ENCODE measurements at regions not wholly inside any gene's neighbourhood (a gene's known extent, or its start where the extent isn't known, plus 50 kb on each side); places are given as distances from the start of the nearest gene placed in this dataset.

DNA sequence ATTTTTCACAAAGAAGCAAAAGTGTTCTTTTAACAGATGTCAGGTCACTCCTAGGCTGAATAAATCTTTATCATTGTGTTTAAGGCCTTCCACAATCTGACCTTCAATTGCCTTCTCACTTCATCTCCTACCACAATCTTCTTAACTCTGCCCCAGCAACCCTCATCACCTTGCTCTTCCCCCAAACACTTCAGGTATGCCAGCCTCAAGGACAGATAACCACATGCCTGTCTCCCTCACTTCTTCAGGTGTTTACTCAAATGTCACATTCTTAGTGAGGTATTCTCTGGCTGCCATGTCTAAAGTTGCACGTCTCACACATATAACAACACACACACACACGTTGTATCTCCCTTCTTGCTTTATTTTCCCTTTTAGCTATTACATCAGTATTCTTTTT lies 146.5 kb downstream of the ANKRD50 start:
- H3K36me3 ChIP-seq (ENCODE audit: control insufficient read depth, insufficient read depth, low read length), result no peaks in the 10 kb centered on the region
- H3K4me3 ChIP-seq (ENCODE audit: low read length), result no peak overlapping the region

DNA sequence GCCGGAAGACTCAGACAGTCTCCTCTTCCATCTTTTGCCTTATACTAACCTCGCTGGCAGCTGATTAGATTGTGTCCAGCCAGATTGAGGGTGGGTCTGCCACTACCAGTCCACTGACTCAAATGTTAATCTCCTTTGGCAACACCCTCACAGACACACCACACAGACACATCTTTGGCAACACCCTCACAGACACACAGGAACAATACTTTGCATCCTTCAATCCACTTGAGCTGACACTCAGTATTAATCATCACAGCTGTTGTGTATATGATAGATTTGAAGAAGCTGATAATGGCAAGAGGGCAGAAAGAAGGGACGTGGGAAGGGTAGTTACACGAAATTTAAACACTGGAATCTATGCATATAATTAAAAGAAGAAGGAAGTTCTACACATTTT lies 139.5 kb downstream of the ANKRD50 start:
- Histone ChIP-seq H3K9ac (ENCODE audit: low read length) (no peak overlapping the region), H3K27me3 (ENCODE audit: control insufficient read depth, insufficient read depth, low read length) (no peaks in the 10 kb centered on the region), H3K36me3 (ENCODE audit: control insufficient read depth, insufficient read depth, low read length) (no peaks in the 10 kb centered on the region), H3K4me1 (ENCODE audit: control insufficient read depth, insufficient read depth, low read length) (no peaks in the 10 kb centered on the region), H3K9me3 (ENCODE audit: control insufficient read depth, low read length) (no peaks in the 10 kb centered on the region), H3K4me3 (ENCODE audit: low read length) (no peak overlapping the region)

More for the DNA sequence above, 146.5 kb downstream of the ANKRD50 start:
- Histone ChIP-seq H3K4me1 (ENCODE audit: control insufficient read depth, insufficient read depth, low read length) (no peaks in the 10 kb centered on the region), H3K27me3 (ENCODE audit: control insufficient read depth, insufficient read depth, low read length) (no peaks in the 10 kb centered on the region), H3K9ac (ENCODE audit: low read length) (no peak overlapping the region), H3K9me3 (ENCODE audit: control insufficient read depth, low read length) (no peaks in the 10 kb centered on the region)

DNA sequence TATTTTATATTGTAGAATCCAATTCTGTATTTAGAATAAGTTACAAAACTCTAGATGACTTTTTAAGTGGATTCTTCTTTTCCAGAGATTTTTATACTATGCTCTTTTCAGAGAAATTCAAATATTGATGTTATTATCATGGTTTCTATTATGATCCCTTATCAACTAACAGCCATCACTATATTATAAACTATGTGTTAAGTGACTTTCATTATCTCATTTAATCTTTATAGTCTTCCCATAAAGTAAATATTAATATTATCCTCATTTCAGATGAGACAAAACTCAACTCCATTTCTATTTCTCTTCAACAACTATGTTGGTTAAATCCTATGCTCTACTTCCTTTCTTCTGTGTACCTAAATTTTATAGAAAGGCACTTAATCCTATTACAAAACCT lies 132.6 kb downstream of the ANKRD50 start:
- Histone ChIP-seq H3K4me1 (ENCODE audit: control insufficient read depth, insufficient read depth, low read length) (no peaks in the 10 kb centered on the region), H3K27me3 (ENCODE audit: control insufficient read depth, insufficient read depth, low read length) (no peaks in the 10 kb centered on the region), H3K4me3 (ENCODE audit: low read length) (no peak overlapping the region), H3K9ac (ENCODE audit: low read length) (no peak overlapping the region), H3K9me3 (ENCODE audit: control insufficient read depth, low read length) (no peaks in the 10 kb centered on the region), H3K36me3 (ENCODE audit: control insufficient read depth, insufficient read depth, low read length) (no peaks in the 10 kb centered on the region)

DNA sequence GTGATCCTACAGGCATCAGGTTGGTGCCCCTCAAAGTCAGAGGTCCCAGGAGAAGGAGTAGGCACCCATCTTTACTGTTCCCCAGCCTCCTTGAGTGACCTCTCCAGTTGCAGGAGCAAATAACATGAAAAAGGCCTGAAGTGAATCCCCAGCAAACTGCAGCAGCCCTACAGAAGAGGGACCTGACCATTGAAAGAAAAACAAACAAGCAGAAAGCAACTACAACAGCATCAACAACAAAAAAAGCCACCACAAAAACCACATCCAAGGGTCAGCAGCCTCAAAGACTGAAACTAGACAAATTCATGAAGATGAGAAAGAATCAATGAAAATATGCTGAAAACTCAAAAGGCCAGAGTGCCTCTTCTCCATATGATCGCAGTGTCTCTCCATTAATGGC lies 128.7 kb downstream of the ANKRD50 start:
- Histone ChIP-seq H3K27me3 (ENCODE audit: control insufficient read depth, insufficient read depth, low read length) (no peaks in the 10 kb centered on the region), H3K9ac (ENCODE audit: low read length) (no peak overlapping the region), H3K36me3 (ENCODE audit: control insufficient read depth, insufficient read depth, low read length) (no peaks in the 10 kb centered on the region), H3K4me3 (ENCODE audit: low read length) (no peak overlapping the region), H3K4me1 (ENCODE audit: control insufficient read depth, insufficient read depth, low read length) (no peaks in the 10 kb centered on the region), H3K9me3 (ENCODE audit: control insufficient read depth, low read length) (no peaks in the 10 kb centered on the region)

DNA sequence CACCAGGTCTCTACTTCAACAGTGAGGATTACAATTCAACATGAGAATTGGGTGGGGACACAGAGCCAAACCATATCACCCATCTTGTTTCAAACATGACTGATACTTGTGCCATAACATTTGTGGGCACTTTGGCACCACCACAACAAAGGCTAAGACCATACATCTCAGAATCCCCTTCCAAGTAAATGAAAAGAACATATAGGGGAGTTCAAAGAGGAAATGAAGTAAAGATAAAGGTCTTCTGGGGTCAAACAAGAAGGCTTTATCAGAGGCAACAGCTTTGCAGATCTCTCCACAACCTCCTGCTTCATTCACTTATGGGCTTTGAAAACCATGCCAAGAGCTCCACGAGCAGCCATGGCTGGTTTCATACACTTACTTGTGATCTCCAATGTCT lies 122.7 kb downstream of the ANKRD50 start:
- H3K27me3 ChIP-seq (ENCODE audit: control insufficient read depth, insufficient read depth, low read length), result no peaks in the 10 kb centered on the region
- no peaks in the 10 kb centered on the region for H3K36me3 ChIP-seq (ENCODE audit: control insufficient read depth, insufficient read depth, low read length)
- no peak overlapping the region for H3K4me3 ChIP-seq (ENCODE audit: low read length)
- H3K9ac ChIP-seq (ENCODE audit: low read length), result no peak overlapping the region
- no peaks in the 10 kb centered on the region for H3K9me3 ChIP-seq (ENCODE audit: control insufficient read depth, low read length)
- H3K4me1 ChIP-seq (ENCODE audit: control insufficient read depth, insufficient read depth, low read length), result no peaks in the 10 kb centered on the region

DNA sequence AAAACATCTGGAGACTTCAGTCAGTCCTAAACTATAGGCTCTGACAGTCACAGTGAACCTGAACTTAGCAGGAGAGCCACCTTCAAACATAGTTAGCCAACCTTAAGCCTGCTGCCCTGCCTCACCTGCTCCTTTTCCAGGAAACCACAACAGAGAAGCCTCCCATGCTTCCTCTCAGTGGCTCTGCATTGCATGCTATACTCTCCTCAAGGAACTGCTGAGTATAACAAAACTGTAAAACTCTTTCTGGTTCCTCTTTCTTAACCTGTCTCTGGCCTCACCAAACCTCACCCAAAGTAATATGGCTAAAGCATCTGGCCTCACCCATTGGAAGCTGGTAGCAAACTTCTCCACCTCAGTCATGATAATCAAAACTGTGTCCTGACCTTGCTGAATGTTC lies 122.1 kb downstream of the ANKRD50 start:
- H3K9me3 ChIP-seq (ENCODE audit: control insufficient read depth, low read length), result no peaks in the 10 kb centered on the region
- no peak overlapping the region for H3K9ac ChIP-seq (ENCODE audit: low read length)
- no peak overlapping the region for H3K4me3 ChIP-seq (ENCODE audit: low read length)
- no peaks in the 10 kb centered on the region for H3K36me3 ChIP-seq (ENCODE audit: control insufficient read depth, insufficient read depth, low read length)
- no peaks in the 10 kb centered on the region for H3K4me1 ChIP-seq (ENCODE audit: control insufficient read depth, insufficient read depth, low read length)
- H3K27me3 ChIP-seq (ENCODE audit: control insufficient read depth, insufficient read depth, low read length), result no peaks in the 10 kb centered on the region

DNA sequence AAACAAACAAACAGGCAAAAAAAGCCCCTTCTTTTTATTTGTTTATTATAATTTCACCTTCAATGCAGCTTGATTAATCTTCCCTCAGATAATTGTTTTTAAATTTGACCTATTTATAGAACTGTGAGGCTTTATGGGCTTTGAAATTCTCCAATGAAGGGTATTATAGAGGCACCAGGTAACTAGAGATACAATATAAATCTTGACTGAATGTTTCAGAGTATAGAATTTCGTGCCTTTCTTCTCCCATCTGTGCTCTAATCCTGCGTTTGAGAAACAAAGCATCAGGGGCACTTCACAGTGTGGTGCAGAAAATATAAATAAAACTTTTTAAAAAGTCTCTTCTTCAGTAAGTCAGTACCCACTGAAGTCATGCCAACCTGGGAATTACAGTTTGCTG lies 120.9 kb downstream of the ANKRD50 start:
- Histone ChIP-seq H3K36me3 (ENCODE audit: control insufficient read depth, insufficient read depth, low read length) (no peaks in the 10 kb centered on the region), H3K4me1 (ENCODE audit: control insufficient read depth, insufficient read depth, low read length) (no peaks in the 10 kb centered on the region), H3K27me3 (ENCODE audit: control insufficient read depth, insufficient read depth, low read length) (no peaks in the 10 kb centered on the region), H3K9ac (ENCODE audit: low read length) (no peak overlapping the region), H3K9me3 (ENCODE audit: control insufficient read depth, low read length) (no peaks in the 10 kb centered on the region), H3K4me3 (ENCODE audit: low read length) (no peak overlapping the region)

DNA sequence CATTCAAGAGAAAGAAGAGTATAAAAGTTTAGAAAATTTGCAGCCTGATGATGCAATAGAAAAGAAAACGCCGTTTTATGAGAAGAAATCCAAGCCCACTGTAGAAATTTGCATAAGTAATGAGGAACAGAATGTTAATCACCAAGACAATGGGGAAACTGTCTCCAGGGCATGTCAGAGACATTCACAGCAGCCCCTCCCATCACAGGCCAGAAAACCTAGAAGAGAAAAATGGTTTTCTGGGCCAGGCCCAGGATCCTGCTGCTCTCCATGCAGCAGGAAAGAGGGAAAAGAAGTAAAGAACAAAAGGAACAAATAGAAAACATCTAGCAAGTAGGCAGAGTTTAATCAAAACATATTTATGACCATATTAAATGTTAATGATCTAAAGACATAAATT lies 119.0 kb downstream of the ANKRD50 start:
- no peaks in the 10 kb centered on the region for H3K27me3 ChIP-seq (ENCODE audit: control insufficient read depth, insufficient read depth, low read length)
- H3K9me3 ChIP-seq (ENCODE audit: control insufficient read depth, low read length), result no peaks in the 10 kb centered on the region
- H3K36me3 ChIP-seq (ENCODE audit: control insufficient read depth, insufficient read depth, low read length), result no peaks in the 10 kb centered on the region
- no peak overlapping the region for H3K9ac ChIP-seq (ENCODE audit: low read length)
- no peak overlapping the region for H3K4me3 ChIP-seq (ENCODE audit: low read length)
- H3K4me1 ChIP-seq (ENCODE audit: control insufficient read depth, insufficient read depth, low read length), result no peaks in the 10 kb centered on the region

DNA sequence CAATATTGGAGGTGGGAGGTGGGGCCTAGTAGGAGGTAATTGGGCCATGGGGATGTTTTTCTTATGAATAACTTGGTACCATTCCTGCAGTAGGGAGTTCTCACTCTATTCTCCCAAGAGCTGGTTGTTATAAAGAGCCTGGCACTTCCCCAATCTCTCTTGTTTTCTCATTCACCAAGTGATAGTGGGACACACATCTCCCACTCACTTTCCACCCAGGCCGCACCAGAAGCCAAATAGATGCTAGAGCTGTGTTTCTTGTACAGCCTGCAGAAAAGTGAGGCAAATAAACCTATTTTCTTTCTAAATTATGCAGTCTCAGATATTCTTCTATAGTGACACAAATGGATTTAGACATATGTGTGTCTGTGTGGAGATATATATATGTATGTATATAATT lies 117.6 kb downstream of the ANKRD50 start:
- H3K9me3 ChIP-seq (ENCODE audit: control insufficient read depth, low read length), result no peaks in the 10 kb centered on the region
- no peak overlapping the region for H3K9ac ChIP-seq (ENCODE audit: low read length)
- H3K27me3 ChIP-seq (ENCODE audit: control insufficient read depth, insufficient read depth, low read length), result no peaks in the 10 kb centered on the region
- no peaks in the 10 kb centered on the region for H3K4me1 ChIP-seq (ENCODE audit: control insufficient read depth, insufficient read depth, low read length)
- H3K4me3 ChIP-seq (ENCODE audit: low read length), result no peak overlapping the region
- no peaks in the 10 kb centered on the region for H3K36me3 ChIP-seq (ENCODE audit: control insufficient read depth, insufficient read depth, low read length)

DNA sequence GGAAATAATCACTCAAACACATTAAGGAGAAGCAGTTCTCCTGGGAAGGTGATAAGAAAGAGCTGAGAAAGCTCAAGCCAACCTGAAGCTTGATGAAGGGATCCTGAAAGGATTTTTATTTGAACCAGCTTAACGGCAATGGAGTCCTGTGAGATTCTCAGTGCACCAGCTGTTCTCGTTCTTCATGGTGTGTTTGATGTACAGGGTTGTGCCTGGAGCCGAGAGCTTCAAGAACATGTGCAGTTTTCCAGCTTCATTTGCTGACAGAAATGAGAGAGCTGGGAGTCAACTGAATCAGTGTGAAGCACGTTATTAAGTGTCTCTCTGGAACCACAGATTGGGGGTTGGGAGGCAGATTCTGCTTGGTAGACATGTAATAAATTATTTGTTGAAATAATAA lies 115.7 kb downstream of the ANKRD50 start:
- H3K9ac ChIP-seq (ENCODE audit: low read length), result no peak overlapping the region
- no peaks in the 10 kb centered on the region for H3K36me3 ChIP-seq (ENCODE audit: control insufficient read depth, insufficient read depth, low read length)
- no peaks in the 10 kb centered on the region for H3K9me3 ChIP-seq (ENCODE audit: control insufficient read depth, low read length)
- H3K27me3 ChIP-seq (ENCODE audit: control insufficient read depth, insufficient read depth, low read length), result no peaks in the 10 kb centered on the region
- H3K4me1 ChIP-seq (ENCODE audit: control insufficient read depth, insufficient read depth, low read length), result no peaks in the 10 kb centered on the region
- H3K4me3 ChIP-seq (ENCODE audit: low read length), result no peak overlapping the region

DNA sequence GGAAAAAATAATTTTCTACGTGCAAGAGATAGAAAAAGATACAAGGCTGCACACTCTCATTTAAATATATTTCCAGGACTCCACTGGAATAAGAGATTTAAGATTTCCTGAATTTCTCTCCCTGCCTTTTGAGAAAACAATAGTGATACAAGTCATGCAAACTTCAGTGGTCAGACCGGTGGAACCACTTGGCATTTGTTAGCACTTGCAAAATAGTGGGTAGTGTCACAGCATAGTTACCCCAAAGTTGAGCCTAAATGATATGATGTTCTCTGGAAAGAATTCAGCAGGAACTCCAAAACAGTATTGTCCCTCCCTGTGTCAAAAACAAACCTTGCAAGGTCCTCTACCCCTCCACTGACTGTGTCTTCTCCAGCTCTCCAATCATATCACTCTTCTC lies 102.3 kb downstream of the ANKRD50 start:
- Histone ChIP-seq H3K36me3 (ENCODE audit: control insufficient read depth, insufficient read depth, low read length) (no peaks in the 10 kb centered on the region), H3K4me1 (ENCODE audit: control insufficient read depth, insufficient read depth, low read length) (no peaks in the 10 kb centered on the region), H3K9ac (ENCODE audit: low read length) (no peak overlapping the region), H3K27me3 (ENCODE audit: control insufficient read depth, insufficient read depth, low read length) (no peaks in the 10 kb centered on the region), H3K4me3 (ENCODE audit: low read length) (no peak overlapping the region), H3K9me3 (ENCODE audit: control insufficient read depth, low read length) (no peaks in the 10 kb centered on the region)
